Peyer's patch (tissue), 4 donors: ENCODE measurements at regions not wholly inside any gene's neighbourhood (a gene's known extent, or its start where the extent isn't known, plus 50 kb on each side); places are given as distances from the start of the nearest gene placed in this dataset.

Experiments used
- DNase-seq, 3 donors: peaks; one replicate each; pipeline ENCODE4 v3.0.0-alpha.2; 2017 to 2019
- H3K27ac ChIP-seq, 4 donors: fragments of 200-600 bp; sonication (generic); one replicate each; pipeline ENCODE4 v1.5.1; 2016 to 2019
- H3K27me3 ChIP-seq, 2 donors: fragments of 200-600 bp; sonication (generic); one replicate each; pipeline ENCODE4 v1.5.1; 2019
- H3K36me3 ChIP-seq, 3 donors: fragments of 200-600 bp; sonication (generic); one replicate each; pipeline ENCODE4 v1.5.1; 2016 to 2019
- H3K4me1 ChIP-seq, 4 donors: fragments of 200-600 bp; sonication (generic); one replicate each; pipeline ENCODE4 v1.5.1; 2016 to 2019
- H3K4me3 ChIP-seq, 4 donors: fragments of 200-600 bp; sonication (generic); 1 replicate in 3 of 4; 2 replicates in 1 of 4; pipeline ENCODE4 v1.5.1; 2016 to 2019; ENCODE audit warnings: mild to moderate bottlenecking in 1 of 4
- H3K9me3 ChIP-seq, 4 donors: fragments of 200-600 bp; sonication (generic); one replicate each; pipeline ENCODE4 v1.5.1; 2016 to 2019; ENCODE audit warnings: mild to moderate bottlenecking in 1 of 4
- POLR2A ChIP-seq, 2 donors: fragments of 450-650 bp; IDR thresholded peaks; one replicate each; pipeline ENCODE4 v1.5.1; 2017; ENCODE audit warnings: antibody characterized with exemption in 2 of 2, mild to moderate bottlenecking in 2 of 2, moderate library complexity in 2 of 2
- TF ChIP-seq, protein P1 (sequence below), 6 experiments: fragments of 450-650 bp in 4 of 6; fragments of 200-600 bp in 2 of 6; sonication (generic) in 1 of 6; IDR thresholded peaks; one replicate each; pipeline ENCODE4 v1.5.1; 2017 to 2019; ENCODE audit warnings: antibody characterized with exemption in 6 of 6, mild to moderate bottlenecking in 3 of 6, moderate library complexity in 1 of 6

DNA sequence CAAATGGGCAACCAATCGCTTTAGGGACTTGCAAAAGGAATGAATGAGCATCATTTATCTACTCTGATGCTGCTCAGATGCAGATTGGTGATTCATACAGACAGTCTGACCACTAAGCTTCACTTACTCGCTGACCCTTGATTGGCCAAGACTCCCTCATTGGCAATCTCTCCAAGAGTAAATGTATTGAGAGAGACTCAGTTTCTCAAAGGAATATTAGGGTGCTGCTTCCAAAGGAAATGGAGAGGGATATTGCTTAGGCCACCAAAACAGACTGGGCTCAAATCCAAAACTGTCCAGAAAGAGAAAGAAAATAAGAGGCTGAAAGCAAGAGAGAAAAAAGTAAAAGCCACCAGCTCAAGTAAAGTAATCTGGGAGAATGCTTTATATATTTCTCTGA, 785.2 kb downstream of the GALC start:
- Histone ChIP-seq H3K36me3 (no peaks in the 10 kb centered on the region), H3K4me3 (no peak overlapping the region), H3K27ac (no peak overlapping the region), H3K9me3 (no peaks in the 10 kb centered on the region), H3K27me3 (no peaks in the 10 kb centered on the region), H3K4me1 (no peaks in the 10 kb centered on the region)
- no peak for DNase-seq
- TF ChIP-seq POLR2A (IDR thresholded peaks at IDR 0.05) = no peak
- TF ChIP-seq, protein P1, sequence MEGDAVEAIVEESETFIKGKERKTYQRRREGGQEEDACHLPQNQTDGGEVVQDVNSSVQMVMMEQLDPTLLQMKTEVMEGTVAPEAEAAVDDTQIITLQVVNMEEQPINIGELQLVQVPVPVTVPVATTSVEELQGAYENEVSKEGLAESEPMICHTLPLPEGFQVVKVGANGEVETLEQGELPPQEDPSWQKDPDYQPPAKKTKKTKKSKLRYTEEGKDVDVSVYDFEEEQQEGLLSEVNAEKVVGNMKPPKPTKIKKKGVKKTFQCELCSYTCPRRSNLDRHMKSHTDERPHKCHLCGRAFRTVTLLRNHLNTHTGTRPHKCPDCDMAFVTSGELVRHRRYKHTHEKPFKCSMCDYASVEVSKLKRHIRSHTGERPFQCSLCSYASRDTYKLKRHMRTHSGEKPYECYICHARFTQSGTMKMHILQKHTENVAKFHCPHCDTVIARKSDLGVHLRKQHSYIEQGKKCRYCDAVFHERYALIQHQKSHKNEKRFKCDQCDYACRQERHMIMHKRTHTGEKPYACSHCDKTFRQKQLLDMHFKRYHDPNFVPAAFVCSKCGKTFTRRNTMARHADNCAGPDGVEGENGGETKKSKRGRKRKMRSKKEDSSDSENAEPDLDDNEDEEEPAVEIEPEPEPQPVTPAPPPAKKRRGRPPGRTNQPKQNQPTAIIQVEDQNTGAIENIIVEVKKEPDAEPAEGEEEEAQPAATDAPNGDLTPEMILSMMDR (IDR thresholded peaks at IDR 0.05) = no peak

DNA sequence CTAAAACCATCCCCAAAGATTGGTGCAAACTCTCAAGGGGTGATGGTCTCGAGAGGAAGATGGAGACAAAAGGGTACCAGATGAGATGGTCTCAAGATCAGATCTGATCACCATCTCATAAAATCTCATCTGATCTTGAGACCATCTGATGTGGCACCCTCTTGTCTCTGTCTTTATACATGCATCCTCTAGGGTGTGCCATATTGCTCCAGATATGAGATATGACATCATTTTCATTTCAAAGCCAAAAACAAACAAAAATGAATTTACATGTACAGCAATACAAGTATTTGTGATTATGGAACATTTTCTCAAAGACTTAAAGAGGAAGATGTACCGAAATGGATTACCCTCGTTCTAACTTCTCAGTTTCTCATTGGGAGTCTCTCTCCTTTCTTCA, 787.2 kb downstream of the GALC start:
- TF ChIP-seq POLR2A (IDR thresholded peaks at IDR 0.05) = no peak
- TF ChIP-seq, protein P1 (IDR thresholded peaks at IDR 0.05) = no peak
- H3K27ac ChIP-seq = no peak overlapping the region
- H3K36me3 ChIP-seq = no peaks in the 10 kb centered on the region
- no peak for DNase-seq
- no peaks in the 10 kb centered on the region for H3K4me1 ChIP-seq
- no peaks in the 10 kb centered on the region for H3K9me3 ChIP-seq
- no peaks in the 10 kb centered on the region for H3K27me3 ChIP-seq
- no peak overlapping the region for H3K4me3 ChIP-seq

DNA sequence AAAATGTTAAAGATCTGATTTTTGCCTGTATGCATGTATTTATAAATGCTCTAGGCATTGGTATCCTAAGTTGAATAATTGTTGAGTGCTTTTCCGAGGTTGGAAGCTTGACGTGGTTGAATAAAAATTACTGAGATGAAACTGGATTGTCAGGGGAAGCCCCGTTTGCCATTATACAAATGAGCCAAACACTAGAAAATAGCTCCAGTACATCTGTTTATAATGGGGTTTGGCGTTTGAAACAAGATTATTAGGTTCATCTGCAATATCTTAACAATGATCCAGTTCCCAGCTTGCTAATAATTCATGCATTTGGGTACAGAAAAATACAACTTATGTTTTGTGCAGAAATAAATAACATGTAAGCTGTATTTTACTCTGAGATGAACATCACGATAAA, 789.6 kb downstream of the GALC start:
- Histone ChIP-seq H3K27me3 (no peaks in the 10 kb centered on the region), H3K9me3 (no peaks in the 10 kb centered on the region), H3K4me3 (no peak overlapping the region), H3K4me1 (no peaks in the 10 kb centered on the region), H3K36me3 (no peaks in the 10 kb centered on the region), H3K27ac (no peak overlapping the region)
- TF ChIP-seq, protein P1 (IDR thresholded peaks at IDR 0.05) = no peak
- TF ChIP-seq POLR2A (IDR thresholded peaks at IDR 0.05) = no peak
- no peak for DNase-seq

- DNase-seq = no peak
- TF ChIP-seq POLR2A (IDR thresholded peaks at IDR 0.05) = no peak
- TF ChIP-seq, protein P1 (IDR thresholded peaks at IDR 0.05) = no peak
- Histone ChIP-seq H3K9me3 (no peaks in the 10 kb centered on the region), H3K27ac (no peak overlapping the region), H3K4me1 (no peaks in the 10 kb centered on the region), H3K27me3 (no peaks in the 10 kb centered on the region), H3K36me3 (no peaks in the 10 kb centered on the region), H3K4me3 (no peak overlapping the region)
Observed at GRCh38 chr14:87199381-87199780, 793.6 kb downstream of the GALC start.

GRCh38 chr14:87196436-87196835, 796.5 kb downstream of the GALC start:
- Histone ChIP-seq H3K9me3 (no peaks in the 10 kb centered on the region), H3K36me3 (no peaks in the 10 kb centered on the region), H3K27me3 (no peaks in the 10 kb centered on the region), H3K27ac (no peak overlapping the region), H3K4me3 (no peak overlapping the region), H3K4me1 (no peaks in the 10 kb centered on the region)
- TF ChIP-seq, protein P1 (IDR thresholded peaks at IDR 0.05) = no peak
- no peak for TF ChIP-seq POLR2A (IDR thresholded peaks at IDR 0.05)
- DNase-seq = no peak

DNA sequence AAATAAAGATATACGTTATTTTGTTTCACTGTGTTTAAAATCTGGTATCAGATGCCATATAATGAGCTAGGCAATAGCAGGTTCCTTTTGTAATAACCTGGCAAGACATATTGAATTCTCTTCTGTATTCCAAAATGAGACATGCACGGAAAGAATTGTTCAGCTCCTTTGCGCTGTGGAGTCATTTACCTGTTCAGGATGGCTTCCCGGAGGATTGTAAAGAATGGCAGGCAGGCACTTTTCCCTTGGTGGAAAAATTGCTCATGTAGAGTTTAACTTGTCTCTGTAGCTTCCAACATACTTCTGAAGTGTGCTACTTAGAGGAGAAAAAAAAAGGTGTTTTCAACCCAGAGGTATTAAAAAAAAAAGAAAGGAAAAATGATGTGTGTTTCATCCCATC, 805.2 kb downstream of the GALC start:
- Histone ChIP-seq H3K27me3 (no peaks in the 10 kb centered on the region), H3K36me3 (no peaks in the 10 kb centered on the region), H3K9me3 (no peaks in the 10 kb centered on the region), H3K4me3 (no peak overlapping the region), H3K4me1 (no peaks in the 10 kb centered on the region), H3K27ac (no peak overlapping the region)
- TF ChIP-seq, protein P1 (IDR thresholded peaks at IDR 0.05) = no peak
- no peak for TF ChIP-seq POLR2A (IDR thresholded peaks at IDR 0.05)
- DNase-seq = no peak
